SJCRH30 (cell line): ENCODE measurements at regions not wholly inside any gene's neighbourhood (a gene's known extent, or its start where the extent isn't known, plus 50 kb on each side); places are given as distances from the start of the nearest gene placed in this dataset.
A peak's percentile ranks its signal among the peaks of the same experiment; 100 is the strongest.
"Not testable (repeated sequence)": the region's sequence is repeated elsewhere in the genome, so short reads cannot be mapped to it uniquely, and the experiment has no call there.

Source experiments
- DNase-seq, 2 experiments: peaks; one replicate each; pipeline ENCODE4 v3.0.0-alpha.2; 2015 to 2020
- H3K27ac ChIP-seq: fragments of 250-450 bp; sonication (Bioruptor Pico); 2 replicates; pipeline ENCODE4 v1.5.1; 2020; ENCODE audit warnings: mild to moderate bottlenecking, moderate library complexity
- H3K27me3 ChIP-seq: fragments of 250-450 bp; sonication (Bioruptor Pico); 2 replicates; pipeline ENCODE4 v1.5.1; 2020; ENCODE audit warnings: mild to moderate bottlenecking, moderate library complexity
- H3K36me3 ChIP-seq: fragments of 250-450 bp; sonication (Bioruptor Pico); 2 replicates; pipeline ENCODE4 v1.5.1; 2020; ENCODE audit warnings: mild to moderate bottlenecking, moderate library complexity
- H3K4me1 ChIP-seq: fragments of 250-450 bp; sonication (Bioruptor Pico); 2 replicates; pipeline ENCODE4 v1.5.1; 2020; ENCODE audit warnings: mild to moderate bottlenecking, moderate library complexity
- H3K4me3 ChIP-seq: fragments of 250-450 bp; sonication (Bioruptor Pico); 2 replicates; pipeline ENCODE4 v1.5.1; 2020; ENCODE audit warnings: mild to moderate bottlenecking, moderate library complexity
- H3K9me3 ChIP-seq: fragments of 250-450 bp; sonication (Bioruptor Pico); replicated peaks from 2 replicates; pipeline ENCODE4 v1.5.1; 2020; ENCODE audit warnings: mild to moderate bottlenecking, moderate library complexity

DNA sequence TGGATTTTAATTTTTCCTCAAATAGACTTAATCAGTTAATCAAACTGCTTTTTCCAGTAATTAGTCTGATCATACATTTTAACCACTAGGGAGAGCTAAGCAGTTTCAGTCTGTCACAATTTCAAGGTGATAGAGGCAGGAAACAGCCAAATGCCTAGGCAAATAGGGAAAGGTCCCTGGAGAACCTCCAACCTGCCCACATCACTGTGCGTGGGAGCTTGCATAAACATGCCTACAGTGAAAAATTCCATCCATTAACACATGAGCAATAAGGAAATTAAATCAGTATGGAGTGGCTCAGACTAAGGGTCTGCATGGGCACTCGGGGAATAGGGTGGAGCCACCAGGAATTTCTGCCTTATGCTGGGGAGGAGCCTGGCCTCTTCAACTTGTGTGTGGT lies 74.6 kb downstream of the AASDHPPT start:
- no peak for DNase-seq

GRCh38 chr11:106152824-106153223 lies 75.4 kb downstream of the AASDHPPT start:
- no peak for DNase-seq
- H3K27ac ChIP-seq, result no peak overlapping the region

More for the DNA sequence above, 74.6 kb downstream of the AASDHPPT start:
- no peaks in the 10 kb centered on the region for H3K27me3 ChIP-seq
- H3K9me3 ChIP-seq, result no peaks in the 10 kb centered on the region
- no peak overlapping the region for H3K27ac ChIP-seq
- H3K4me3 ChIP-seq, result no peak overlapping the region
- H3K36me3 ChIP-seq, result no peaks in the 10 kb centered on the region
- no peaks in the 10 kb centered on the region for H3K4me1 ChIP-seq

DNA sequence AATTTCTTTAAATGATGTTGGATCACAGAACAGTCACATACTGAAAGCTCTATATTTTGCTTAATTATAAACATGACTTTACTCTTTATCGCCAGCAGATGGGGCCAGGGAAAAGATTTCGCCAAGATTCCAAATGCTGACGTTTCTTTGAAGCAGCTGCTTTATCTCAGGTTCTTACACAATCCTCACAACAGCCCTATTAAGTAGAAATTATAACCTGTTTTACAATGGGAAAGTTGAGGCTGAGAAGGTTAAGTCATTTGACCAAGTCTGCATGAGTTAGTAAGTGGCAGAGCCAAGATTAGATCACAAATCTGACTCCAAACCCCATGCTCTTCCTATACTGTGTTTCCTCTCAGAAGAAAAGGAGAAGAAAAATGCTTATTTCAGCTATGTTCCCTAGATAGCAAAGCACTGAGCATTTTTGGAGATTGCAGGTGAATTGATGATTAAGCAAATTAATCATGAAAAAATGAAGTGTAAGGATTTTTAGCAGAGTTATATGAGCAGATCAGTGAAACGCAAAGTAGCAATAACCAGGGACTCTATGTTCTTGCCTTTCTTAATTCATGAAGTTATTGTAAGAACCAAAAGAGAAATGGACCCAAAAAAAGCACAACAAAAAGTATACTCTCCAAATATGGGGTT lies 79.0 kb downstream of the AASDHPPT start:
- Histone ChIP-seq H3K4me3 (no peak overlapping the region), H3K36me3 (no peaks in the 10 kb centered on the region), H3K9me3 (no peaks in the 10 kb centered on the region), H3K4me1 (no peaks in the 10 kb centered on the region), H3K27ac (no peak overlapping the region), H3K27me3 (no peaks in the 10 kb centered on the region)
- peak in 1 of 2 experiments; percentile 54 for DNase-seq

More at GRCh38 chr11:106152824-106153223, 75.4 kb downstream of the AASDHPPT start:
- Histone ChIP-seq H3K4me3 (no peak overlapping the region), H3K4me1 (no peaks in the 10 kb centered on the region), H3K36me3 (no peaks in the 10 kb centered on the region), H3K9me3 (no peaks in the 10 kb centered on the region), H3K27me3 (no peaks in the 10 kb centered on the region)

DNA sequence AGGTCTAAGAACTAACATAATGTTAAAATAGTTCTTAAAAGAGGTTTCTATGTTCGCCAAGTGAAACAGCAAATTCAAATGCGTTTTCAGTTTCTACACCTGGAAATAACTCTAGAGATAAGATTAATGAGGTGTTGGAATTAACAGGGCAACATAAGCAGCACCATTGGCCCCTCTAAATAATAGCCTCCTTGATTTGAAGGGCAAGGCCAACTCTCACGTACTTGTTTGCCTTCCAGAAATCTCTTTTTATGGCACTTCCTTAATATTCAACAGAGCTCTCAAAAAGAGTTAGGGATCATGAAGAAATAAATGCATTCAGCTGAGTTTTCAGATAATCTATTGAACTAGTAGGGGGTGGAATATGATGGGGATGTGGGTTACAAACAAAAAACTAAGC lies 80.9 kb downstream of the AASDHPPT start:
- Histone ChIP-seq H3K4me3 (no peak overlapping the region), H3K4me1 (no peaks in the 10 kb centered on the region), H3K9me3 (no peaks in the 10 kb centered on the region), H3K27ac (no peak overlapping the region), H3K27me3 (no peaks in the 10 kb centered on the region), H3K36me3 (no peaks in the 10 kb centered on the region)
- no peak for DNase-seq

DNA sequence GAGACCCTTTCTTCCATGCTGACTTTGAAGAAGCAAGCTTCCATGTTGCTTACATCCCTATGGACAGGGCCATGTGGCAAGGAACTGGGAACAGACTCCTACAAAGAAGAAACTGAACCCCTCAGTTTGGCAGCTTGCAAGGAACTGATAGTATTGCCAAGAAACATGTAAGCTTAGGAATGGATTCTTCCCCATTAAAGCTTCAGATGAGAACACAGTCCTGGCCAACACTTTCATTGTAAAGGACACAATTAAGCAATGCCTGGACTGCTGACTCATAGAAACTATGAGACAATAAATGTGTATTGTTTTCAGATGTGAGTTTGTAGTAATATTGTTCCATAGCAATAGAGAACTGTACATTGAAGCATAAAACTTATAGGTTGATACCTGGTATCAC lies 82.4 kb downstream of the AASDHPPT start:
- no peaks in the 10 kb centered on the region for H3K27me3 ChIP-seq
- no peak overlapping the region for H3K27ac ChIP-seq
- no peaks in the 10 kb centered on the region for H3K36me3 ChIP-seq
- no peaks in the 10 kb centered on the region for H3K9me3 ChIP-seq
- no peak overlapping the region for H3K4me3 ChIP-seq
- no peaks in the 10 kb centered on the region for H3K4me1 ChIP-seq
- DNase-seq, result no peak

GRCh38 chr11:106160494-106160893 lies 83.0 kb downstream of the AASDHPPT start:
- DNase-seq, result no peak
- H3K4me1 ChIP-seq, result no peaks in the 10 kb centered on the region
- H3K36me3 ChIP-seq, result no peaks in the 10 kb centered on the region
- H3K4me3 ChIP-seq, result peak overlapping the region; percentile 17
- no peak overlapping the region for H3K27ac ChIP-seq
- no peaks in the 10 kb centered on the region for H3K9me3 ChIP-seq
- no peaks in the 10 kb centered on the region for H3K27me3 ChIP-seq

- DNase-seq, result no peak
- Histone ChIP-seq H3K27me3 (no peaks in the 10 kb centered on the region), H3K27ac (no peak overlapping the region), H3K4me3 (no peak overlapping the region), H3K36me3 (no peaks in the 10 kb centered on the region), H3K9me3 (no peaks in the 10 kb centered on the region), H3K4me1 (no peaks in the 10 kb centered on the region)
Observed at GRCh38 chr11:106161775-106162634, 84.5 kb downstream of the AASDHPPT start.

DNA sequence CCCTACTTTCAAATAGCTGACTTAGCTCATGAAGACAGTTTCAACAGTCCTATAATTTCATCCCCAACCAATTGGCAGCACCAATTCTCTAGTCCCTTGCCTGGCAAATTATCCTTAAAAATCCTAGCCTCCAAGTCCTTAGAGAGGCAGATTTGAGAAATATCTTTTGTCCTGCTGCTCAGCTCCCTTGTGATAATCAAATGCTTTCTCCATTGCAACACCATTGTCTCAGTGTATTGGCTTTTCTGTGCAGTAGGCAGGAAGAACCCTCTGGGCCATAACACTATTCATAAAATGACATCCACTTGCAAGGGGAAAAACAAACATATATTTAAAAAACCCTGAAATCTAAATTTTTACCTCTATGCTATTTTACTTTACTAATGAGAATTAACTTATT lies 89.6 kb downstream of the AASDHPPT start:
- peak in 1 of 2 experiments; percentile 2 for DNase-seq
- Histone ChIP-seq H3K27ac (no peak overlapping the region), H3K4me1 (0 out of 2 replicates have a peak, but pooled peaks cover 3% of the 10 kb centered on the region), H3K4me3 (no peak overlapping the region), H3K9me3 (no peaks in the 10 kb centered on the region), H3K27me3 (no peaks in the 10 kb centered on the region), H3K36me3 (no peaks in the 10 kb centered on the region)

GRCh38 chr11:106172386-106172991 lies 95.0 kb downstream of the AASDHPPT start:
- Histone ChIP-seq H3K27me3 (no peaks in the 10 kb centered on the region), H3K4me1 (0 out of 2 replicates have a peak, but pooled peaks cover 5% of the 10 kb centered on the region), H3K9me3 (no peaks in the 10 kb centered on the region), H3K36me3 (no peaks in the 10 kb centered on the region), H3K4me3 (peak overlapping the region; percentile 8; the same call in 1 of the 2 replicates), H3K27ac (peak overlapping the region; percentile 26; the same call in 1 of the 2 replicates)
- peak; percentile 33 to 74 for DNase-seq

DNA sequence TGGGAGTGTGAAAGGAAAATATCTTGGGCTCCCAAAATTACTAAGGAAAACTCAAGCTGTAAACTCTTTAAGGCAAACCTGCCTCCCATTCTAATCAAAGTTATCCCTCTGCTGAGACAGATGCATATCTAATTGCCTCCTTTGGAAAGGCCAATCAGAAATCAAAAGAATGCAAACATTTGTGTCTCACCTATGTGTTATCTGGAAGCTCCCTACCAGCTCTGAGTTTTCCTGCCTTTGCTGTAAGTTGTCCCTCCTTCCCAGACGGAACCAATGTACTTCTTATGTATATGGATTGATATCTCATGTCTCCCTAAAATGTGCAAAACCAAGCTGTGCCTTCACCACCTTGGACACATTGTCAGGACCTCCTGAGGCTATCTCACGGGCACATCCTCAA lies 95.8 kb downstream of the AASDHPPT start:
- Histone ChIP-seq H3K27ac (no peak overlapping the region), H3K36me3 (no peaks in the 10 kb centered on the region), H3K4me3 (no peak overlapping the region), H3K9me3 (no peaks in the 10 kb centered on the region), H3K27me3 (no peaks in the 10 kb centered on the region), H3K4me1 (0 out of 2 replicates have a peak, but pooled peaks cover 5% of the 10 kb centered on the region)
- DNase-seq, result no peak

GRCh38 chr11:106174003-106174402 lies 96.5 kb downstream of the AASDHPPT start:
- not testable (repeated sequence) for H3K27ac ChIP-seq, DNase-seq, H3K9me3 ChIP-seq, H3K4me3 ChIP-seq, H3K27me3 ChIP-seq, H3K36me3 ChIP-seq, H3K4me1 ChIP-seq

- no peak overlapping the region for H3K27ac ChIP-seq
- H3K4me3 ChIP-seq, result no peak overlapping the region
- no peaks in the 10 kb centered on the region for H3K27me3 ChIP-seq
- H3K9me3 ChIP-seq, result no peaks in the 10 kb centered on the region; the same call in 1 of the 2 replicates
- no peaks in the 10 kb centered on the region for H3K36me3 ChIP-seq
- no peak for DNase-seq
- 0 out of 2 replicates have a peak, but pooled peaks cover 4% of the 10 kb centered on the region for H3K4me1 ChIP-seq
Observed at GRCh38 chr11:106176817-106177216, 99.4 kb downstream of the AASDHPPT start.

- Histone ChIP-seq H3K9me3 (no peaks in the 10 kb centered on the region; the same call in 1 of the 2 replicates), H3K4me3 (no peak overlapping the region), H3K4me1 (no peaks in the 10 kb centered on the region), H3K27me3 (no peaks in the 10 kb centered on the region), H3K27ac (no peak overlapping the region), H3K36me3 (no peaks in the 10 kb centered on the region)
- no peak for DNase-seq
Observed at GRCh38 chr11:106177311-106177710, 99.8 kb downstream of the AASDHPPT start.

DNA sequence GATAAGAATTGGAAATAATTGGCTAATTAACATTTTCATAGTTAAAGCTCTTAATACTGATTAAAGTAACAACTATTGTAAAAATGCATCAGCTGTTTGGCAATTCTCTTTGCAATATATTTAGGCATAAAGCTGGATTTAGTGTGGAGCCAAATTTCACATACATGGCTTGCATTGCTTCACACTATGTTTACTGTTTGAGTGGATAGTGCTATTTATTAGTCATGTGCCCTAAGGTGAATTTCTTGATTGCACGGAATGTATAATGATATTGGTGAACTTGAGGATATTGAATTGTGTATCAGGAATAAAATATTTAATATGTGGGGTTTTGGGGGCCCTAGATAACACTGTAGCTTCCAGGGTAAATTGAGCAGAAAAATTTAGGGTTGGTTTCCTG lies 100.9 kb downstream of the AASDHPPT start:
- DNase-seq, result no peak
- H3K36me3 ChIP-seq, result no peaks in the 10 kb centered on the region
- H3K4me1 ChIP-seq, result no peaks in the 10 kb centered on the region
- no peak overlapping the region for H3K27ac ChIP-seq
- H3K9me3 ChIP-seq, result no peaks in the 10 kb centered on the region; the same call in 1 of the 2 replicates
- no peaks in the 10 kb centered on the region for H3K27me3 ChIP-seq
- H3K4me3 ChIP-seq, result no peak overlapping the region

DNA sequence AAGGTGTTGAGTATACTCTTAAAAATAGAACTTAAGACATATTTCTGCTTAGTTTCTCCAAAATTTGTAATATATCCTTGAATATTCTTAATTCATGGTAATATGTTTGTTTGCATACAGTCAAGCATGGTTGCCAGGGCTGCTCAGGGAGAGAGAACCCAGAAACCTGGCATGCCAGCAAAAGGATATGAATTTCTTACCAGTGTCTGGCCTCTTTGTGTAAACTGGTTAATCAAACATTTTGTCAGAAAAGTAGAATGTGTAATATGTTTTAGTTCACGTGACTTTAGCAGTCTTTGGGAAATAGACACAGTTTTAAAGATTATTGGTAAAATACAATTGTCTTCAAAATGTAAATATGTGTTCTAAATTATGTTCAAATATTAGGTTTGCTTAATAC lies 101.6 kb downstream of the AASDHPPT start:
- DNase-seq, result no peak
- Histone ChIP-seq H3K4me1 (no peaks in the 10 kb centered on the region), H3K27me3 (no peaks in the 10 kb centered on the region)

More for the DNA sequence above, 101.6 kb downstream of the AASDHPPT start:
- Histone ChIP-seq H3K36me3 (no peaks in the 10 kb centered on the region), H3K9me3 (no peaks in the 10 kb centered on the region; the same call in 1 of the 2 replicates), H3K4me3 (no peak overlapping the region), H3K27ac (no peak overlapping the region)
